Right lobe of liver (tissue), 6 donors: ENCODE measurements at regions not wholly inside any gene's neighbourhood (a gene's known extent, or its start where the extent isn't known, plus 50 kb on each side); places are given as distances from the start of the nearest gene placed in this dataset.

ENCODE experiments used
- ATAC-seq, 4 donors: fragments of 200-7000 bp; cut with Tn5 transposase; one replicate each; pipeline ENCODE4 v1.9.1; 2020; ENCODE audit warnings: mild to moderate bottlenecking in 4 of 4, moderate library complexity in 4 of 4
- DNase-seq, 3 donors: peaks; one replicate each; pipeline ENCODE4 v3.0.0-alpha.2; 2020
- H3K27ac ChIP-seq, 3 donors: fragments of 200-600 bp; one replicate each; pipeline ENCODE4 v1.8.0; 2022
- H3K27me3 ChIP-seq, 2 donors: fragments of 200-600 bp; one replicate each; pipeline ENCODE4 v1.8.0; 2022
- H3K36me3 ChIP-seq, 4 donors: fragments of 200-600 bp; sonication (generic) in 1 of 4; one replicate each; pipeline versions ENCODE4 v1.5.1 to v1.8.0; 2017 to 2022; ENCODE audit warnings: control low read depth in 1 of 4
- H3K4me1 ChIP-seq, 4 donors: fragments of 200-600 bp; sonication (generic) in 1 of 4; one replicate each; pipeline versions ENCODE4 v1.5.1 to v1.8.0; 2017 to 2022; ENCODE audit warnings: control low read depth in 1 of 4
- H3K4me3 ChIP-seq, 3 donors: fragments of 200-600 bp; one replicate each; pipeline ENCODE4 v1.8.0; 2022
- H3K9me3 ChIP-seq, 4 donors: fragments of 200-600 bp; sonication (generic) in 1 of 4; one replicate each; pipeline versions ENCODE4 v1.5.1 to v1.8.0; 2017 to 2022; ENCODE audit warnings: control low read depth in 1 of 4
- CTCF ChIP-seq, 4 donors: fragments of 200-600 bp in 3 of 4; fragments of 450-650 bp in 1 of 4; IDR thresholded peaks; one replicate each; pipeline versions ENCODE4 v1.5.1 to v1.8.0; 2016 to 2022; ENCODE audit warnings: antibody characterized with exemption in 4 of 4, mild to moderate bottlenecking in 2 of 4
- POLR2A ChIP-seq: fragments of 450-650 bp; IDR thresholded peaks from one replicate; pipeline ENCODE4 v1.6.1; 2017; ENCODE audit warnings: antibody characterized with exemption, mild to moderate bottlenecking
- WGBS: methylation state at CpG from one replicate; pipeline ENCODE4 v1.1.6; 2018; ENCODE audit warnings: low coverage, low lambda C conversion rate; ENCODE audit not compliant: insufficient coverage; ENCODE audit errors: missing lambda C conversion rate; 5-methylcytosine and 5-hydroxymethylcytosine counted together
- intact Hi-C, 2 donors: fragments of 100-400 bp; cut with DNase I; formaldehyde crosslinking; loops; one replicate each; pipeline versions ENCODE4 v1.11.2 to v1.14.1; 2022
- donor health status: DM: no; HTN: yes; CAD: no.
- donor health status: DM: no; HTN: no; CAD: no.
- donor health status: DM: no; HTN: no; CAD: no.
- donor health status: DM: no; HTN: yes; CAD: no.
- donor health status: DM: no; HTN: yes; CAD: no.

GRCh38 chr1:194570476-194570875 lies 1384.1 kb upstream of the B3GALT2 start:
- DNase-seq, result no peak
- H3K27me3 ChIP-seq, result no peaks in the 10 kb centered on the region
- TF ChIP-seq CTCF (IDR thresholded peaks at IDR 0.05) (no peak), POLR2A (no peak)
- no peak overlapping the region for H3K4me3 ChIP-seq
- H3K9me3 ChIP-seq, result no peaks in the 10 kb centered on the region
- H3K36me3 ChIP-seq, result no peaks in the 10 kb centered on the region
- no peak overlapping the region for H3K27ac ChIP-seq
- no peaks in the 10 kb centered on the region for H3K4me1 ChIP-seq
- ATAC-seq, result no peak
- intact Hi-C loops, result no loop called here

- intact Hi-C loops, result no loop called here
- ATAC-seq, result no peak
- no peaks in the 10 kb centered on the region for H3K9me3 ChIP-seq
- H3K4me1 ChIP-seq, result no peaks in the 10 kb centered on the region
- H3K27ac ChIP-seq, result no peak overlapping the region
- DNase-seq, result no peak
- H3K36me3 ChIP-seq, result no peaks in the 10 kb centered on the region
- TF ChIP-seq CTCF (IDR thresholded peaks at IDR 0.05) (no peak), POLR2A (no peak)
- H3K4me3 ChIP-seq, result no peak overlapping the region
- H3K27me3 ChIP-seq, result no peaks in the 10 kb centered on the region
These were observed 1382.2 kb upstream of the B3GALT2 start for GRCh38 chr1:194568610-194569009.

- Histone ChIP-seq H3K4me1 (no peaks in the 10 kb centered on the region), H3K4me3 (no peak overlapping the region), H3K9me3 (no peaks in the 10 kb centered on the region), H3K27me3 (no peaks in the 10 kb centered on the region), H3K36me3 (no peaks in the 10 kb centered on the region), H3K27ac (no peak overlapping the region)
- intact Hi-C loops, result no loop called here
- DNase-seq, result no peak
- no peak for ATAC-seq
- TF ChIP-seq POLR2A (no peak), CTCF (IDR thresholded peaks at IDR 0.05) (no peak)
These were observed 1361.7 kb upstream of the B3GALT2 start for GRCh38 chr1:194548071-194548470.

- intact Hi-C loops, result no loop called here
- Histone ChIP-seq H3K27me3 (no peaks in the 10 kb centered on the region), H3K9me3 (no peaks in the 10 kb centered on the region), H3K27ac (no peak overlapping the region), H3K4me3 (no peak overlapping the region), H3K36me3 (no peaks in the 10 kb centered on the region), H3K4me1 (no peaks in the 10 kb centered on the region)
- ATAC-seq (no peak), DNase-seq (no peak)
- TF ChIP-seq CTCF (IDR thresholded peaks at IDR 0.05), result no peak
- TF ChIP-seq POLR2A, result no peak
- 46% methylated on average over 3 of the region's 3 CpGs for WGBS
These were observed 1357.6 kb upstream of the B3GALT2 start for GRCh38 chr1:194544012-194544411.

- Histone ChIP-seq H3K27me3 (no peaks in the 10 kb centered on the region), H3K4me1 (no peaks in the 10 kb centered on the region), H3K4me3 (no peak overlapping the region), H3K9me3 (no peaks in the 10 kb centered on the region), H3K36me3 (no peaks in the 10 kb centered on the region), H3K27ac (no peak overlapping the region)
- no peak for DNase-seq
- no peak for ATAC-seq
- no peak for TF ChIP-seq CTCF (IDR thresholded peaks at IDR 0.05)
- no peak for TF ChIP-seq POLR2A
- 24% methylated on average over 2 of the region's 2 CpGs for WGBS
- intact Hi-C loops, result no loop called here
These were observed 1352.0 kb upstream of the B3GALT2 start for GRCh38 chr1:194538453-194538852.
